Hepatocyte (in vitro differentiated cells): ENCODE measurements at regions not wholly inside any gene's neighbourhood (a gene's known extent, or its start where the extent isn't known, plus 50 kb on each side); places are given as distances from the start of the nearest gene placed in this dataset.

Experiments used
- DNase-seq: peaks from one replicate; pipeline ENCODE4 v3.0.0-alpha.2; 2016; ENCODE audit warnings: low spot score
- H2AFZ ChIP-seq: fragments of 200-600 bp; sonication (generic); 2 replicates; pipeline ENCODE4 v1.6.0; 2016; ENCODE audit warnings: antibody characterized with exemption, mild to moderate bottlenecking
- H3K27ac ChIP-seq: fragments of 200-600 bp; sonication (generic); 2 replicates; pipeline ENCODE4 v1.5.1; 2016; ENCODE audit warnings: mild to moderate bottlenecking
- H3K27me3 ChIP-seq: fragments of 200-600 bp; sonication (generic); 2 replicates; pipeline ENCODE4 v1.6.1; 2016
- H3K36me3 ChIP-seq: fragments of 200-600 bp; sonication (generic); replicated peaks from 2 replicates; pipeline ENCODE4 v1.5.1; 2016; ENCODE audit warnings: low read depth; ENCODE audit not compliant: insufficient read depth
- H3K4me1 ChIP-seq: fragments of 200-600 bp; sonication (generic); 2 replicates; pipeline ENCODE4 v1.5.1; 2016; ENCODE audit warnings: mild to moderate bottlenecking, moderate library complexity; ENCODE audit not compliant: insufficient read depth
- H3K4me2 ChIP-seq: fragments of 200-600 bp; sonication (generic); 2 replicates; pipeline ENCODE4 v1.6.0; 2016
- H3K4me3 ChIP-seq: fragments of 200-600 bp; sonication (generic); 2 replicates; pipeline ENCODE4 v1.5.1; 2016; ENCODE audit warnings: mild to moderate bottlenecking
- H3K79me2 ChIP-seq: fragments of 200-600 bp; sonication (generic); 2 replicates; pipeline ENCODE4 v1.6.0; 2017; ENCODE audit warnings: mild to moderate bottlenecking
- H3K9me2 ChIP-seq: fragments of 200-600 bp; sonication (generic); replicated peaks from 2 replicates; pipeline ENCODE4 v1.6.0; 2017; ENCODE audit warnings: mild to moderate bottlenecking; ENCODE audit not compliant: insufficient read depth
- H3K9me3 ChIP-seq: fragments of 200-600 bp; sonication (generic); 2 replicates; pipeline ENCODE4 v1.5.1; 2016; ENCODE audit warnings: low read depth, mild to moderate bottlenecking
- H4K20me1 ChIP-seq: fragments of 200-600 bp; sonication (generic); 2 replicates; pipeline ENCODE4 v1.6.0; 2016; ENCODE audit warnings: mild to moderate bottlenecking; ENCODE audit not compliant: insufficient read depth, poor library complexity, severe bottlenecking
- EZH2 ChIP-seq: fragments of 200-600 bp; sonication (generic); IDR thresholded peaks from 2 replicates; pipeline ENCODE4 v1.6.1; 2016; ENCODE audit warnings: antibody characterized with exemption, mild to moderate bottlenecking, borderline replicate concordance
- EZH2phosphoT487 ChIP-seq: fragments of 200-600 bp; sonication (generic); IDR thresholded peaks from one replicate; pipeline ENCODE4 v1.6.1; 2018; ENCODE audit warnings: antibody characterized with exemption, mild to moderate bottlenecking, low read depth, moderate library complexity; ENCODE audit not compliant: unreplicated experiment, severe bottlenecking
- WGBS: methylation state at CpG from one replicate; pipeline ENCODE4 v1.1.6; 2016; ENCODE audit warnings: low lambda C conversion rate; ENCODE audit errors: missing lambda C conversion rate; 5-methylcytosine and 5-hydroxymethylcytosine counted together
- TF ChIP-seq, protein P1 (sequence below): fragments of 200-600 bp; sonication (generic); IDR thresholded peaks from 2 replicates; pipeline ENCODE4 v1.5.1; 2016; ENCODE audit warnings: antibody characterized with exemption, mild to moderate bottlenecking; ENCODE audit not compliant: poor library complexity

GRCh38 chrX:723781-724180 lies 93.2 kb downstream of the SHOX start:
- no peaks in the 10 kb centered on the region for H4K20me1 ChIP-seq
- no peak overlapping the region for H2AFZ ChIP-seq
- no peak for TF ChIP-seq EZH2phosphoT487
- no peak for TF ChIP-seq EZH2
- TF ChIP-seq, protein P1, sequence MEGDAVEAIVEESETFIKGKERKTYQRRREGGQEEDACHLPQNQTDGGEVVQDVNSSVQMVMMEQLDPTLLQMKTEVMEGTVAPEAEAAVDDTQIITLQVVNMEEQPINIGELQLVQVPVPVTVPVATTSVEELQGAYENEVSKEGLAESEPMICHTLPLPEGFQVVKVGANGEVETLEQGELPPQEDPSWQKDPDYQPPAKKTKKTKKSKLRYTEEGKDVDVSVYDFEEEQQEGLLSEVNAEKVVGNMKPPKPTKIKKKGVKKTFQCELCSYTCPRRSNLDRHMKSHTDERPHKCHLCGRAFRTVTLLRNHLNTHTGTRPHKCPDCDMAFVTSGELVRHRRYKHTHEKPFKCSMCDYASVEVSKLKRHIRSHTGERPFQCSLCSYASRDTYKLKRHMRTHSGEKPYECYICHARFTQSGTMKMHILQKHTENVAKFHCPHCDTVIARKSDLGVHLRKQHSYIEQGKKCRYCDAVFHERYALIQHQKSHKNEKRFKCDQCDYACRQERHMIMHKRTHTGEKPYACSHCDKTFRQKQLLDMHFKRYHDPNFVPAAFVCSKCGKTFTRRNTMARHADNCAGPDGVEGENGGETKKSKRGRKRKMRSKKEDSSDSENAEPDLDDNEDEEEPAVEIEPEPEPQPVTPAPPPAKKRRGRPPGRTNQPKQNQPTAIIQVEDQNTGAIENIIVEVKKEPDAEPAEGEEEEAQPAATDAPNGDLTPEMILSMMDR = no peak
- H3K36me3 ChIP-seq = no peaks in the 10 kb centered on the region
- H3K27me3 ChIP-seq = no peaks in the 10 kb centered on the region
- DNase-seq = no peak
- 76% methylated on average over 6 of the region's 6 CpGs for WGBS
- H3K9me3 ChIP-seq = no peaks in the 10 kb centered on the region
- no peaks in the 10 kb centered on the region for H3K79me2 ChIP-seq
- H3K27ac ChIP-seq = no peak overlapping the region
- H3K4me1 ChIP-seq = no peaks in the 10 kb centered on the region
- H3K4me2 ChIP-seq = no peak overlapping the region
- H3K9me2 ChIP-seq = no peaks in the 10 kb centered on the region
- H3K4me3 ChIP-seq = no peak overlapping the region

- Histone ChIP-seq H3K27me3 (no peaks in the 10 kb centered on the region), H3K27ac (no peak overlapping the region), H3K4me2 (no peak overlapping the region), H3K36me3 (no peaks in the 10 kb centered on the region), H4K20me1 (no peaks in the 10 kb centered on the region), H3K9me2 (no peaks in the 10 kb centered on the region), H3K9me3 (no peaks in the 10 kb centered on the region), H3K4me3 (no peak overlapping the region), H3K4me1 (no peaks in the 10 kb centered on the region), H2AFZ (no peak overlapping the region), H3K79me2 (no peaks in the 10 kb centered on the region)
- 87% methylated on average over 14 of the region's 14 CpGs for WGBS
- TF ChIP-seq, protein P1 = no peak
- no peak for TF ChIP-seq EZH2phosphoT487
- no peak for TF ChIP-seq EZH2
- no peak for DNase-seq
Measured at GRCh38 chrX:721354-721753, 90.8 kb downstream of the SHOX start.

DNA sequence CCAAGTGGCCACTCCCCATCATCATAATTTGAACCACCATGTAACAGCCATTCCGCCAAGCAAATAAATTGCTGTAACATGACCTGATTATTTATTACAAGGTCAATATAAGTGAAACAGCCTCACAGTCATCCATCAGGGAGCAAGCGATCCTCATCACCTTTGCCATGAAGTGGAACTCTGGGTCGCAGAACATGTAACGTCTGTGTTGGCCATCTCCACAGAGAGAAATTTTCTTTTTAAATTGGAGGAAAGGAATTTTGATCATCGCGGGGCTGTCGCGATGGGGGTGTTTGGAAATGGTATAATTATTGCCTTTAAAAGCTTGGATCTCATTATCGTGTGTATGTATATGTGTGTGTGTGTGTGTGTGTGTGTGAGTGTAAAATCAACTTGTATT lies 90.2 kb downstream of the SHOX start:
- Histone ChIP-seq H3K4me2 (no peak overlapping the region), H3K79me2 (no peaks in the 10 kb centered on the region), H3K9me2 (no peaks in the 10 kb centered on the region), H3K27me3 (no peaks in the 10 kb centered on the region), H3K9me3 (no peaks in the 10 kb centered on the region), H3K36me3 (no peaks in the 10 kb centered on the region), H4K20me1 (no peaks in the 10 kb centered on the region), H3K27ac (no peak overlapping the region), H3K4me1 (no peaks in the 10 kb centered on the region), H3K4me3 (no peak overlapping the region), H2AFZ (no peak overlapping the region)
- WGBS = 77% methylated on average over 9 of the region's 9 CpGs
- no peak for DNase-seq
- TF ChIP-seq, protein P1 = no peak
- TF ChIP-seq EZH2phosphoT487 (no peak), EZH2 (no peak)

GRCh38 chrX:720250-720649 lies 89.7 kb downstream of the SHOX start:
- Histone ChIP-seq H3K27me3 (no peaks in the 10 kb centered on the region), H3K27ac (no peak overlapping the region), H3K36me3 (no peaks in the 10 kb centered on the region), H3K4me2 (no peak overlapping the region), H3K9me3 (no peaks in the 10 kb centered on the region), H4K20me1 (no peaks in the 10 kb centered on the region), H2AFZ (no peak overlapping the region), H3K79me2 (no peaks in the 10 kb centered on the region), H3K4me1 (no peaks in the 10 kb centered on the region), H3K9me2 (no peaks in the 10 kb centered on the region), H3K4me3 (no peak overlapping the region)
- 65% methylated on average over 5 of the region's 5 CpGs for WGBS
- DNase-seq = no peak
- TF ChIP-seq EZH2phosphoT487 (no peak), EZH2 (no peak)
- TF ChIP-seq, protein P1 = no peak
